Right cardiac atrium (tissue), 5 donors: ENCODE measurements at regions not wholly inside any gene's neighbourhood (a gene's known extent, or its start where the extent isn't known, plus 50 kb on each side); places are given as distances from the start of the nearest gene placed in this dataset.
"Not testable (repeated sequence)": the region's sequence is repeated elsewhere in the genome, so short reads cannot be mapped to it uniquely, and the experiment has no call there.

Experiments
- ATAC-seq, 2 donors: fragments of 200-7000 bp; cut with Tn5 transposase; one replicate each; pipeline versions ENCODE4 v1.8.0 to v1.9.1; 2020; ENCODE audit warnings: moderate library complexity in 2 of 2, mild to moderate bottlenecking in 1 of 2
- DNase-seq, 3 donors: peaks; one replicate each; pipeline ENCODE4 v3.0.0-alpha.2; 2020
- H3K27ac ChIP-seq: one replicate; pipeline ENCODE4 v1.5.1; 2013; ENCODE audit warnings: mild to moderate bottlenecking, low read length, control low read depth, moderate library complexity
- H3K27me3 ChIP-seq: one replicate; pipeline ENCODE4 v1.6.1; 2013; ENCODE audit not compliant: control insufficient read depth, insufficient read depth
- H3K4me1 ChIP-seq: one replicate; pipeline ENCODE4 v1.6.1; 2013; ENCODE audit warnings: low read length; ENCODE audit not compliant: control insufficient read depth, insufficient read depth
- H3K4me3 ChIP-seq: one replicate; pipeline ENCODE4 v1.5.1; 2013; ENCODE audit warnings: low read length, control low read depth
- H3K9me3 ChIP-seq: one replicate; pipeline ENCODE4 v1.6.1; 2013; ENCODE audit warnings: low read length; ENCODE audit not compliant: control insufficient read depth
- WGBS: extraction: QIAGEN DNeasy Blood & Tissue Kit; methylation state at CpG from one replicate; pipeline ENCODE4 v1.1.7; 2013; 5-methylcytosine and 5-hydroxymethylcytosine counted together
- intact Hi-C, 4 donors: fragments of 100-400 bp; cut with DNase I; formaldehyde crosslinking; loops; one replicate each; pipeline versions ENCODE4 v1.11.0 to v1.14.0; 2022 to 2023
- donor health status: healthy with polysubstance abuse.
- donor health status: DM: no; HTN: yes; CAD: no.
- donor health status: DM: no; HTN: no; CAD: no.
- donor health status: DM: no; HTN: yes; CAD: no; lungs with severe emphysema.
- donor health status: DM: yes; HTN: yes; CAD: no.

DNA sequence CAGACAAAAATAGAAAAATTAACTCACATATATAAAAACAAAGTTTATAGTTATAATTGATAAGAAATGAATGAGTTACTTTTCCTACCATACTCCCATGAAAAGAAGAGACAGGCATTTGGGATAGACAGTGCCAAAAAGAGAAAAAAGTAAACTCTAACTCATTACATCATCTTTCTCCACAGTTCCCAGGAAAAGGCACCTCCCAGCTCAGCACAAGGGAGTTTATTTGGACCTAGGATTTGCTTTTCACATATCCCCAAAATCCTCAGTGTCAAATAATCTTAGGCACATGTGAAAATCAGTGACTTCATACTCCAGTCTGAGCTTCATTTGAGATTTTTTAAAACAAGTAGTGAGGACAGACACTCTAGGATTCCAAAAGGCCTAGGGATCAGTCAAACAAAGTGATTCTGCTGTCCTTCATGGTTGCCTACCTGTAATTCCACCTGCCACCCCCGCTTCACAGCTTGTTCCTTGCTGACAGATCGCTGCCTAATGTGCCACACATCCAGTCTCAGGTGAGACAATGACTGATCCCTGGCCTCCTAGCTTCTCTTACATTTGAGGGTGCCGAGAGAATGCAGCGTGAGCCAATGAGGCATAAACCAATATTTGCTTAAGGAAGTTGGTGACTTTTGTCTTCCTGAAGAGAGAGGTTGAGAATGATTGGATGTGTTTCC, 573.7 kb downstream of the TBL1XR1 start:
- ATAC-seq, result no peak
- DNase-seq, result no peak
- H3K9me3 ChIP-seq, result no peaks in the 10 kb centered on the region
- H3K27ac ChIP-seq, result no peak overlapping the region
- 81% methylated on average over 4 of the region's 4 CpGs for WGBS
- H3K4me1 ChIP-seq, result no peaks in the 10 kb centered on the region
- no peaks in the 10 kb centered on the region for H3K27me3 ChIP-seq
- intact Hi-C loops, result no loop called here
- no peak overlapping the region for H3K4me3 ChIP-seq

DNA sequence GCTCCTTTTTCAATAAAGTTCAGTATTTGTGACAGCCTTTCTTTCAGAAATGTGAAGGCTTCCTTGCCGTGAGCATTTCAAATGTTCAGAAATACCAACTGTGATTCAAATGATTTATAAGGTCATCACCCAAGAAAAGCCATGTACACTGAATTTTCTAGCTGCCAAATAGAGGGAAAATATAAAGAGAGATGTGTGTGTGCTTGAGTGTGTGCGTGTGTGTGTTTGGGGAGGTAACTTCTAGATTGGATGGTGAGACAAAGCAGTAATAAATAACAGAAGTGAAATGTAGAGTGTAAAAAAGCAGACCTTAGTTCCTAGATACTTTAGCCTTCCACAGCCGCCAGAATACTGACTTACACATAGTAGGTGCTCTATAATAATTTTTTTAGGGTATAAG, 577.4 kb downstream of the TBL1XR1 start:
- WGBS, result 80% methylated on average over 3 of the region's 3 CpGs
- no peaks in the 10 kb centered on the region for H3K27me3 ChIP-seq
- intact Hi-C loops, result no loop called here
- DNase-seq (no peak), ATAC-seq (no peak)
- H3K9me3 ChIP-seq, result no peaks in the 10 kb centered on the region
- H3K27ac ChIP-seq, result no peak overlapping the region
- H3K4me3 ChIP-seq, result no peak overlapping the region
- no peaks in the 10 kb centered on the region for H3K4me1 ChIP-seq

DNA sequence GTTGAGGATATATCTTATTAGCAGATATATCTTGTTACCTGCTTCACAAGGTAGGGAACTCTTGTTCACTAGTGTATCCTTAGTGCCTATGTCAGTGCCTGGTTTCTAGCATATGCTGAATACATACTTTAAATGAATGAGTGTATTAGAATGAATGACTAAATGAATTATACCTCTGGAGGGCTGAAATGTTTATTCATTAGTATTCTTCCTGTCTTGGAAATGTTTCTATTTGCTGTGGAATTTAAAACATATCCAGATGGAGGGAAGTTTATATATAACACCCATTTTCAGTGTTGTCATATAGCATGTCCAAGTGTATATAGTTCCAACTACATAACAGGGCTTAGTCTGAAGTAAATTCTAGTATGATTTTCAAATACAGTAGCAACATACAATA, 581.5 kb downstream of the TBL1XR1 start:
- no peak for DNase-seq
- Histone ChIP-seq H3K27me3 (no peaks in the 10 kb centered on the region), H3K4me1 (no peaks in the 10 kb centered on the region), H3K27ac (no peak overlapping the region), H3K4me3 (no peak overlapping the region), H3K9me3 (no peaks in the 10 kb centered on the region)
- ATAC-seq, result no peak
- intact Hi-C loops, result no loop called here

DNA sequence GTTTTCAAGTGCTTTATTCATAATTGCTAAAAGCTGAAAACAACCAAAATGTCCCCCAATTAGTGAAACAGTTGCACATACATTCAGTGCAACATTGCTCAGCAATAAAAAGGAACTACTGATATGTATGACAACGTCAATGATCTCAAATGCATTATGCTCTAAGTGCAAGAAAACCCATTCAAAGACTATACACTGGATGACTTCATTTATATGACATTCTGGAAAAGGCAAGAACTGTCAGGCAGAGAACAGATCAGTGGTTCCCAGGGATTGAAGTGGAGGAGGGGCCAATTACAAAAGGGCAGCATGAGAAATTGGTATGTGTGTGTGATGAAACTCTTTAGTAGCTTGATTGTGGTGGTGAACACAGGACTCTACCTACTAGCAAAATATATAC, 585.6 kb downstream of the TBL1XR1 start:
- Histone ChIP-seq H3K9me3 (no peaks in the 10 kb centered on the region), H3K4me1 (no peaks in the 10 kb centered on the region), H3K27ac (no peak overlapping the region), H3K27me3 (no peaks in the 10 kb centered on the region), H3K4me3 (no peak overlapping the region)
- intact Hi-C loops, result no loop called here
- ATAC-seq, result no peak
- 60% methylated on average over 1 of the region's 1 CpG for WGBS
- DNase-seq, result no peak

DNA sequence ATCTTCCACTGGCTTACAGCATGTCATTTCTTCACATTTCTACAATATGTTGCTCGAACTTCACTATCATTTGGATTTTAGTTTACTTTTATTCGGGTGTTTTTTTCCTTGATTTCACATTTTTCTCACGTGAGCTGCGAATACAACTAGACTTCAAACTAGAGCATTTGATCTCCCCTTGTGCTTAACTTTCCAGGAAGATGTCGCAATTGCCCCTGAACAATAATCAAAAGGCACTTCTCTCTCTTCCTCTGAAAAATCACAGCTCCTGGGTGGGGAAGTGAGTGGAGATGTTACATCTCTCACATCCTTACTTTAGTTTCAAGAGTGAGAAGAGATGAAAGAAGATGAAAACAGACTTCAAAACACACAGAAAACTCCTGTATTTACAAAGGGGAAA, 587.9 kb downstream of the TBL1XR1 start:
- no peaks in the 10 kb centered on the region for H3K9me3 ChIP-seq
- no peak overlapping the region for H3K4me3 ChIP-seq
- ATAC-seq (no peak), DNase-seq (no peak)
- intact Hi-C loops, result no loop called here
- no peaks in the 10 kb centered on the region for H3K4me1 ChIP-seq
- WGBS, result 89% methylated on average over 5 of the region's 5 CpGs
- H3K27me3 ChIP-seq, result no peaks in the 10 kb centered on the region
- no peak overlapping the region for H3K27ac ChIP-seq

DNA sequence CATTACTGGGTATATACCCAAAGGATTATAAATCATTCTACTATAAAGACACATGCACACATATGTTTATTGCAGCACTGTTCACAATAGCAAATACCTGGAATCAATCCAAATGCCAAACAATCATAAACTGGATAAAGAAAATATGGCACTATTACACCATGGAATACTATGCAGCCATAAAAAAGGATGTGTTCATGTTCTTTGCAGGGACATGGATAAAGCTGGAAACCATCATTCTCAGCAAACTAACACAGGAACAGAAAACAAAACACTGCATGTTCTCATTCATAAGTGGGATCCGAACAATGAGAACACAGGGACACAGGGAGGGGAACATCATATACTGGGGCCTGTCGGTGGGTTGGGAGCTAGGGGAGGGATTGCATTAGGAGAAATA, 591.7 kb downstream of the TBL1XR1 start:
- intact Hi-C loops, H3K27me3 ChIP-seq, DNase-seq, H3K4me1 ChIP-seq, H3K4me3 ChIP-seq, H3K27ac ChIP-seq, H3K9me3 ChIP-seq, ATAC-seq: not testable (repeated sequence)
- 93% methylated on average over 2 of the region's 2 CpGs for WGBS

DNA sequence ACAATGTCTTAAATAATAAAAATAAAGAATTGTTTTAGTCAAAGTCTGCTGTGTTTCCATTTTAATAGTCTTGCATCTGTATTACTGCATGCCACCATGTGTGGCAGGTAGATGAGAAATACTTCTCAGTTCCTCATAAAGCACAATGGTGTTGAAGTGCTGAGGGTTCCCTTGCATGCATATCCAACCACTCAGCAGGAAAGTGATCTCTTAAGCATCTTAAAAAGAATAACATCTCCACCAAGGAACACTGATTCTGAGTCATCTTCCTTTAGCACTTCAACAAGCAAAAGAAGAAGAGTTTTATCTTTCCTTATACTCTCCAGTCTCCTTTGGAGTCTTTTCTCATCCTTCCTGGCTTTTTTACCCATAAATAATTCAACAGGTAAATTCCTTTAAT, 602.0 kb downstream of the TBL1XR1 start:
- intact Hi-C loops, result no loop called here
- Histone ChIP-seq H3K27ac (no peak overlapping the region), H3K4me1 (no peaks in the 10 kb centered on the region), H3K4me3 (no peak overlapping the region), H3K9me3 (no peaks in the 10 kb centered on the region), H3K27me3 (no peaks in the 10 kb centered on the region)
- no peak for ATAC-seq
- no peak for DNase-seq

DNA sequence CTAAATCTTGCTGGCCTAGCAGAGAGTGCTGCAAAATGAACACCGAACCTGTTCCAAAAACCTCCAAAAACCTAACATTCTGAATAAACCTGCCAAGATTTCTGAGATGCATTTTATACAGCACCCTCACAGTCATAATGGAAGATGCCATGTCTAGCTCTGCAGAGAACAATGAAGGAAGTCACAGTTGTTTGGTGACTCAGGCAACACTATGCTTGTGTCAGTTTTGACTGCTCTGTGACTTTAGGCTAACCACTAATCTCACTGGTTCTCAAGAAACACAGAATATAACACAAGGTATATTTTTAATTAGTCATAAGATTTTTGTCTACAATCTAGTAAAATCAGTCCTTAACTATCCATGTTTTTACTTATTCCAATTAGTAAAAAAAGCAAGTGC, 606.6 kb downstream of the TBL1XR1 start:
- no peak overlapping the region for H3K4me3 ChIP-seq
- ATAC-seq, result no peak
- no peaks in the 10 kb centered on the region for H3K27me3 ChIP-seq
- WGBS, result 90% methylated on average over 1 of the region's 1 CpG
- DNase-seq, result no peak
- intact Hi-C loops, result no loop called here
- H3K27ac ChIP-seq, result no peak overlapping the region
- no peaks in the 10 kb centered on the region for H3K9me3 ChIP-seq
- H3K4me1 ChIP-seq, result no peaks in the 10 kb centered on the region

DNA sequence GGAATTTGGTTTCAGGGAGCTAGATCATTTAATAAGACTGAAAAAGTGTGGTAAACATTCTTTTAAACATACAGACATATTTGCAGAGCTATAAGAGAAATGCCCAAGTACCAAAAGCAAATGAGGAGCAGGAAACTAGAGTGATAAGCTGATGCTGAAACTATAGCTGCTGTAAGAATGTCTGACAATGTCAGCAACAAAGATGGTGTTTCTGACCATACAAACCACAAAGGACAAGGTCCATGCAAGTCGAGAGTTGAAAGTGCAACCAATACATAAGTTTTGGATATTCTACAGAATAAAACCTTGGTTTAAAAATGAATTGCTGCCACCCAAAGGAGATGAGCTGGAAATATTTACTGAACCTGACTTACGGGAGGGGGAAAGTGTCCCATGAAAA, 610.2 kb downstream of the TBL1XR1 start:
- intact Hi-C loops, result no loop called here
- H3K27me3 ChIP-seq, result no peaks in the 10 kb centered on the region
- H3K4me1 ChIP-seq, result no peaks in the 10 kb centered on the region
- H3K27ac ChIP-seq, result no peak overlapping the region
- no peak overlapping the region for H3K4me3 ChIP-seq
- no peaks in the 10 kb centered on the region for H3K9me3 ChIP-seq
- ATAC-seq (no peak), DNase-seq (no peak)
- WGBS, result 57% methylated on average over 2 of the region's 2 CpGs

DNA sequence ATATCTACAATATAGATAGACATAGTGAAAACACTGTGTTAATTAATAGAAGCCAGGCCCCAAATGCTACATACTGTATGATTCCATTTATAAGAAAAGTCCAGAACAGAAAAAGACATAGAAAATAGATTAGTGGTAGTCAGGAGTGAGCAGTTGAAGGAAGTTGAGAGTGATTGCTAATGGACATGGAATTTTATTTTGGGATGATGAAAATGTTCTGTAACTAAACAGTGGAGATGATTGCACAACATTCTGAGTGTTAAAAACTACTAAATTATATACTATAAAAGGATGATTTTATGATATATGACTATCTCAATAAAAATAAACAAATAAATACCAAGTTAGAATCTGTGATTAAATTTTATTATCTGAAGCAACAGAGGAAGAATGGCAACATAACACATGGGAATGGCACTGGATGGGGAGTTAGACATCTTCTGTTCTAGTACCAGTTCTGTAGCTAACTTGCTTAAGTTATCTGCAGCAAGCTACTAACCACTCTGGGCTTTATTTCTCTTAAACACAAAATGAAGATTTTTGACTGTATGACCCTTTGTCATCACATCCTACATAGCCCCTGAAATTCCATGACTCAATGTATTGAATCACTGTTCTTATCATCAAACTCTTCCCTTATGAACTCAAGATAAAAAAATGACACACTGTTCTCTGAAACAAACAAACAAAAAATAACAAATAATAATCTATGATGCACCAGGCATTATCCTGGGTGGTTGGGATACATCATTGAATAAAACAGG, 612.7 kb downstream of the TBL1XR1 start:
- Histone ChIP-seq H3K27me3 (no peaks in the 10 kb centered on the region), H3K9me3 (peaks cover 2% of the 10 kb centered on the region), H3K4me1 (no peaks in the 10 kb centered on the region), H3K4me3 (no peak overlapping the region), H3K27ac (no peak overlapping the region)
- DNase-seq (no peak), ATAC-seq (no peak)
- intact Hi-C loops, result no loop called here

DNA sequence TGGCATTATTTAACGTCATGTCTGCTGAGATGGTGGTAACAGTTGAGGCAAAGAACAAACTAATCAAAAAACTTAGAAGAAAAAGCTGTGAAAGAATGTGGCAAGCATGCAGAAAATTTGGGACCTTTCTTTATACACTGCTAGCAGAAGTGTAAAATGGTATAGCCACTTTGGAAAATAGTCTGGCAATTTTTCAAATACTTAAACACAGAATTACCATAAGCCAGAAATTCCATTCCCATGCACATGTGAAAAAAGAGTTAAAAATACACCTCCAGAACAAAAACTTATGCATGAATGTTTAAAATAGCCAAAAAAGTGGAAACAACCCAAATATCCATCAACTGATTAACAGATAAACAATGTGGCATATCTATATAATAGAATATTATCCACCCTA, 613.3 kb downstream of the TBL1XR1 start:
- no peaks in the 10 kb centered on the region for H3K4me1 ChIP-seq
- no peak overlapping the region for H3K27ac ChIP-seq
- intact Hi-C loops, result no loop called here
- H3K9me3 ChIP-seq, result peaks cover 2% of the 10 kb centered on the region
- WGBS, result 91% methylated on average over 1 of the region's 1 CpG
- ATAC-seq, result no peak
- no peak for DNase-seq
- no peak overlapping the region for H3K4me3 ChIP-seq
- H3K27me3 ChIP-seq, result no peaks in the 10 kb centered on the region

DNA sequence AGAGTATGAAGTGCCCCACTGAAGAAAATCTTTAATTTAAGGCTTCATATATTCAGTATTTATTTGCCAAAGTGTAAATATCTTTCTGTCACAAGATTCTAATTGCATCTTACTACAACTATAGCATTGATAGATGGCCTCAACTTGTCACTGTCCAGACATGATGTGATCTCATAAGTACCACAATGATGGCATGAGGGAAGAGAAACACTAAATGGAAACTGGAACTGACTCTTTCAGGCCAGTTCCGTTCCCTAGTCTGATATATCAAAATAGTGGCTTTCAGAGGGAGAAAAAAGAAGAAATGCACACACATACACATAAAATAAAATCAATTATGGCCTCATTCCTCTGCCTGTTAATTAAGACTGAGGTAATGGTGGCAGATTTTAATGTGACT, 615.7 kb downstream of the TBL1XR1 start:
- H3K9me3 ChIP-seq, result peaks cover 2% of the 10 kb centered on the region
- no peaks in the 10 kb centered on the region for H3K27me3 ChIP-seq
- intact Hi-C loops, result no loop called here
- DNase-seq, result no peak
- 90% methylated on average over 1 of the region's 1 CpG for WGBS
- H3K4me1 ChIP-seq, result no peaks in the 10 kb centered on the region
- no peak overlapping the region for H3K27ac ChIP-seq
- no peak overlapping the region for H3K4me3 ChIP-seq
- no peak for ATAC-seq
